ENCODE measurements at regions not wholly inside any gene's neighbourhood (a gene's known extent, or its start where the extent isn't known, plus 50 kb on each side); places are given as distances from the start of the nearest gene placed in this dataset.
A peak's percentile ranks its signal among the peaks of the same experiment; 100 is the strongest.

DNA sequence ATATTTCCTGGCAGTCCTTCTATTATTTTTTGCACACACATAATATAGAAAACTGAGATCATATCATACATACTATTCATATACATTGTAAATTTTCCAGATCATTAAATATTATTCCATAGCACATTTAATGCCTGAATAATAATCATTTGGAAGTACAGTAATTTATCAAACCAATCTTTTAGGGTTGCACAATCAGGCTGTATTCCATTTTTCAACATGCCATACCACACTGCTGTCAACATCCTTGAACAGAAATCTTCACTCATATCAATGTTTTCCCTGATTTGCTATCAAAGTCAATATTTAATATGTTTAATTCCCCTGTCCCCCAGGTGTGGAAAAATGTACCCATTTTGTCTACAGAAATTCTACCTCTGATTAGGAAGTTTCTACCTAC lies 122.7 kb upstream of the ADGRF1 start:
- ChIA-PET CTCF (ENCODE audit: low intra/inter-chr PET ratio) (no interaction called here), POLR2A (interaction anchor here (1.1 to 3.7 kb wide), 2 partner anchors 10 to 42 kb away, joined by 3 to 13 read pairs; no protein-coding TSS in a partner anchor)
- H3K36me3 ChIP-seq (ENCODE audit: control insufficient read depth, insufficient read depth, low read length), result no peaks in the 10 kb centered on the region
- no peaks in the 10 kb centered on the region for H3K9me3 ChIP-seq (replicated peaks; ENCODE audit: control insufficient read depth, insufficient read depth, low read depth, low read length)
- H3K4me1 ChIP-seq (replicated peaks in 1 of 2; ENCODE audit: control insufficient read depth in 2 of 2, insufficient read depth in 2 of 2, low read length in 2 of 2), result no peaks in the 10 kb centered on the region
- no peaks in the 10 kb centered on the region for H3K9me1 ChIP-seq (ENCODE audit: control insufficient read depth, insufficient read depth, low read length)
- TF ChIP-seq ZNF134 (CRISPR knock-in tag; conservative IDR thresholded peaks at IDR 0.05), result no peak
- no peak for TF ChIP-seq FOXP1 (CRISPR knock-in tag; IDR thresholded peaks at IDR 0.05)
- TF ChIP-seq, protein P1, sequence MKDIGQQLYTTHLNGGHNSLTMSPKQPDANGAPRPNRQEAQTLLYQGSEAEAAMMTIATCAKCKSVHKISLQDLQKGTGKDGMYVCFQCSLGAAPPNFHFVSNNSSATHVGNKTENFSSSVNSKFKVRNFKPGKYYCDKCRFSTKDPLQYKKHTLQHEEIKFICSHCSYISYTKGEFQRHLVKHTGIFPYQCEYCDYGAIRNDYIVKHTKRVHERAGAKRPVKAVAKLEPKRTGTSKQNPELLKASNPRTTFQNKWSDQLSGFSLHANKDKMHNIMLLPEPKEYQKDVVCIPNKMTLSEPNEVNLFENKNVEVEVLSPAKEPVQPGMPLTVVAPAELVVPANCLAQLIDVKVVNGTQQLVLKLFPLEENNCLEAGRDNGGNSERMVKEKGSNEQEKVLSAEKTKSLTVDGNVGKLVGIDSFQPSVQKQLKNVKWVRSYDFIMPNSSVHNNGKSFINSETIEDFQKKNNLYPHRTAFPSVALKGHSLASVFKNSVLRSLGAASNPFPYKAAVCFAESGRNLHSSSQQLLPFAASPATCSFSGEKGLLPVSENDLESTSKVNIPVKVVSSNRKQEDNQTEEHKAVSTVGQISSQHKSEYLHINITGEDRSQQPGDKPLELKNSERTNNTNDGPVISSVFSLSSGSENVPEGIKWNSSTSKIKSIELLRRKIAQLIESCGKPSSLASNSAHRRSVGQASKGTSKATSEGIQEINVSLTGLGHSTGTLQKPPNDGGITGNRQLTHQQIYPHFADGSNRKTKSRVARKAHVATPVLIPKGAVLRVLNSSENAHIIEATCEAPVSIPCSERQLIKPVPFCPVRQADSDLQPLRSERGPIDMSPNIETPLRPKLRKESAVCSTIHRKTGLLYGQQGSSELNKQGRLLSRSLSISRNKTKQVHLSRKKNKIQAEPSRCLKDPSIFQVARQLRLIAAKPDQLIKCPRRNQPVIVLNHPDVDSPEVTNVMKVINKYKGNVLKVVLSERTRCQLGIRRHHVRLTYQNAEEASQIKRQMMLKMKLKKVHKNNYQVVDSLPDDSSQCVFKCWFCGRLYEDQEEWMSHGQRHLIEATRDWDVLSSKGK (CRISPR knock-in tag; IDR thresholded peaks at IDR 0.05), result no peak
- peak; percentile 72 for TF ChIP-seq CEBPB (tag; IDR thresholded peaks at IDR 0.05)
- TF ChIP-seq ZNF263 (CRISPR knock-in tag; IDR thresholded peaks at IDR 0.05; ENCODE audit: borderline replicate concordance), result no peak
- no peak for TF ChIP-seq ZNF316 (IDR thresholded peaks at IDR 0.05)
- TF ChIP-seq CEBPG (CRISPR knock-in tag; IDR thresholded peaks at IDR 0.05), result no peak
- TF ChIP-seq CEBPG (tag; conservative IDR thresholded peaks at IDR 0.05 in 1 of 2, IDR thresholded peaks at IDR 0.05 in 1 of 2), result peak; percentile 37 to 63; a peak in 3 of 4 replicates
- TF ChIP-seq XRCC4 (IDR thresholded peaks at IDR 0.05; ENCODE audit: extremely low read depth, insufficient read depth, insufficient read length), result no peak
- TF ChIP-seq, protein P2, sequence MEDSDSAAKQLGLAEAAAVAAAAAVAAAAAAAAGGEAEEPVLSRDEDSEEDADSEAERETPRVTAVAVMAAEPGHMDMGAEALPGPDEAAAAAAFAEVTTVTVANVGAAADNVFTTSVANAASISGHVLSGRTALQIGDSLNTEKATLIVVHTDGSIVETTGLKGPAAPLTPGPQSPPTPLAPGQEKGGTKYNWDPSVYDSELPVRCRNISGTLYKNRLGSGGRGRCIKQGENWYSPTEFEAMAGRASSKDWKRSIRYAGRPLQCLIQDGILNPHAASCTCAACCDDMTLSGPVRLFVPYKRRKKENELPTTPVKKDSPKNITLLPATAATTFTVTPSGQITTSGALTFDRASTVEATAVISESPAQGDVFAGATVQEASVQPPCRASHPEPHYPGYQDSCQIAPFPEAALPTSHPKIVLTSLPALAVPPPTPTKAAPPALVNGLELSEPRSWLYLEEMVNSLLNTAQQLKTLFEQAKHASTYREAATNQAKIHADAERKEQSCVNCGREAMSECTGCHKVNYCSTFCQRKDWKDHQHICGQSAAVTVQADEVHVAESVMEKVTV (CRISPR knock-in tag; IDR thresholded peaks at IDR 0.05), result no peak
- no peak for TF ChIP-seq TCF3 (CRISPR knock-in tag; IDR thresholded peaks at IDR 0.05)
- no peak for FAIRE-seq
- no peak for ATAC-seq
- BruUV-seq (replicated peaks), result no TSS peak
- intact Hi-C loops (cut with micrococcal nuclease) (no loop called here), in situ Hi-C loops (cut with MboI) (no loop called here)
- no peak overlapping the region for H3K27ac ChIP-seq (ENCODE audit: extremely low read depth, low read depth, low read length)
- no peak overlapping the region for H3K4me2 ChIP-seq (ENCODE audit: insufficient read depth, low read length)
- no peaks in the 10 kb centered on the region for H3K79me2 ChIP-seq (ENCODE audit: control insufficient read depth, insufficient read depth, low read length)
- H3K4me3 ChIP-seq, result no peak overlapping the region
- no peak overlapping the region for H3K9ac ChIP-seq (ENCODE audit: insufficient read depth in 1 of 2, low read depth in 2 of 2, low read length in 2 of 2)
- DNase-seq (ENCODE audit: extremely low read depth in 1 of 4, low spot score in 3 of 4), result no peak
- no peak overlapping the region for H2AFZ ChIP-seq (ENCODE audit: low read depth, low read length)
- no peaks in the 10 kb centered on the region for H4K20me1 ChIP-seq (replicated peaks; ENCODE audit: control insufficient read depth, insufficient read depth, low read length)
- no peaks in the 10 kb centered on the region for H3K27me3 ChIP-seq (ENCODE audit: control insufficient read depth in 2 of 2, insufficient read depth in 2 of 2, low read length in 2 of 2)
